H54 (cell line): ENCODE measurements at regions not wholly inside any gene's neighbourhood (a gene's known extent, or its start where the extent isn't known, plus 50 kb on each side); places are given as distances from the start of the nearest gene placed in this dataset.
"Not testable (repeated sequence)": the region's sequence is repeated elsewhere in the genome, so short reads cannot be mapped to it uniquely, and the experiment has no call there.

Source experiments
- DNase-seq: peaks from one replicate; pipeline ENCODE4 v3.0.0; 2011; ENCODE audit warnings: low spot score, mixed read lengths; ENCODE audit not compliant: insufficient read length
- FAIRE-seq: peaks from 3 replicates; lab custom pipeline; 2011; peaks lifted over from hg19 to GRCh38; lab: Jason Lieb, UNC
- POLR2A ChIP-seq: IDR thresholded peaks from 2 replicates; pipeline ENCODE4 v1.6.1; 2011; ENCODE audit warnings: low read depth, mild to moderate bottlenecking, low read length

DNA sequence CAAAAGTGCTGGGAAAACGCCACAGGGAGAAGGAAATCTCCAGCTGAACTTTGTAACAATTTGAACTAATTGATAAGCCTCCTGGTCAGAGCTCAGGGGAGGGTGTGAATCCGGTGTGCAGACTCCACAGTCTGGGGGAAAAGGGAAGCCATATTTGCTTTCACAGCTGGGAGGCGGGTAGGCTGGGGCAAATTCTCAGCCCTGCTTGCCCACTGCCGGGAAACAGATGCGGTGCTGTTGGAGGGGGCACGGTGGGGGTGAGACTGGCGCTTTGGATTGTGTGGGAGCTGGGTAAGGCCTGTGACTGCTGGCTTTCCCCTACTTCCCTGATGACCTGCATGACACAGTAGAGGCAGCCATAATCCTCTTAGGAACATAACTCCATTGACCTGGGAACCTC is 134.8 kb downstream of the ADCYAP1 start:
- no peak for DNase-seq
- TF ChIP-seq POLR2A = no peak
- FAIRE-seq = no peak

DNA sequence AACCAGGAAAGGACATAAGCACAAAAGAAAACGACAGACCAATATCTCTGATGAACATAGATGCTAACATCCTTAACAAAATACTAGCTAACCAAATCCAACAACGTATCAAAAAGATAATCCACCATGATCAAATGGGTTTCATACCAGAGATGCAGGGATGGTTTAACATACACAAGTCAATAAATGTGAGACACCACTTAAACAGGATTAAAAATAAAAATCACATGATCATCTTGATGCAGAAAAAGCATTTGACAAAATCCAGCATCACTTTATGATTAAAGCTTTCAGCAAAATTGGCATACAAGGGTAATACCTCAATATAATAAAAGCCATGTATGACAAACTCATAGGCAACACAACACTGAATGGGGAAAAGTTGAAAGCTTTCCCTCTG is 138.4 kb downstream of the ADCYAP1 start:
- FAIRE-seq, DNase-seq: not testable (repeated sequence)

DNA sequence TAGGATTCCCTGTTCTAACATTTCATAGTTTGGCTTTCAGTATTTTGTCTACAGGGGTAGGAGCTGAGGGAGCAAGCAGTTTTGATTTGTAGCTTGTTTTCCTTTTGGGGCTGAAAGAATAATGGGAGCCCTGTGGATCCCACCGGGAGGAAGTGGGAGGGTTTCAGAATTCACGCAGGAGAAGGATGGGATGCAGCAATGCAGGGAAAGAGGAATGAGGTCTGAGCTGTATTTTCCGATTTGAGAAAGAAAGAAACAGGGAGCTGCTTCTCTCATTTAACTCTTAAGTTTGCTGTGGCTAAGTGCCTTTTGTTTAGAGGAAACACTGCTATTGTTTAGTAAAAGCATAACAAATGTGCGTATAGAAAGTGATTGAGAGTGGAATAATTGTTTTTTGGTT is 141.0 kb downstream of the ADCYAP1 start:
- TF ChIP-seq POLR2A = no peak
- no peak for FAIRE-seq

DNA sequence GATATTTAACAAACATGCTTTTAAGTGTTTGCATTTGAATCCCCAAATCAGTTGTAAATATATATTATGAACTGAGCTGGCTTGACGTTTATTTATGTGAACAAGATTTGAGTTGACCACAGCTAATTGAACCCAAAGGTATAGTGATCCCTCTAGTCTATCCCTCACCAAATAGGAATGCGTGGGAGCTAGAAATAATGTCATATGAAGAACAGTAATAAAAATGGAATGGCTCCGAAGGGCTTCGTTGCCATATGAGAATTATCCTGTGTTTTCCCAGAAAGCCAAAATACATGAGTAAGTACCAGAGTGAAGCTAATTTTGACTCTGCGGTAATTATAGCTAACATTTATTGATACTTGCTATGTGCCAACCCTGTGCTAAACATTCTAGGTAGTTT is 142.7 kb downstream of the ADCYAP1 start:
- FAIRE-seq (no peak), DNase-seq (no peak)
- TF ChIP-seq POLR2A = no peak

More for the DNA sequence above, 141.0 kb downstream of the ADCYAP1 start:
- DNase-seq = no peak

DNA sequence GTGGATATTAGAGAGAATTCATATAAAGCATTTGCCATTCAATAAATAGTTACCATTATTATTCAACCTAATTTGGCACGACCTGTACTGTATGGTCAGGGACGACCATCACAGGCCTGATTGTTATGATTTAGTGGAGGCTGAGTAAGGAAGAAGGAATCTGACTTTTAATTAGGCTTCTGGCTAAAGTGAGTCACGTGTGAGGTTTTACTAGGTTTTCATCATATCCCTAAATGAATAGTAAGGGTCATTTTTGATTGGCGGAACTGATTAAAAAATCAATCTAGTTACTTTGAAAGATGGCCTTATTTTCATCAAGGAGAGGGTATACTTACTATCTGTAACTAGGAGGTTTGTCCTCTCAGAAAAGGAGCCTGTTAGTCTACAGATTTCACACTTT is 143.4 kb downstream of the ADCYAP1 start:
- FAIRE-seq (peak; percentile 11), DNase-seq (no peak)
- TF ChIP-seq POLR2A = no peak

DNA sequence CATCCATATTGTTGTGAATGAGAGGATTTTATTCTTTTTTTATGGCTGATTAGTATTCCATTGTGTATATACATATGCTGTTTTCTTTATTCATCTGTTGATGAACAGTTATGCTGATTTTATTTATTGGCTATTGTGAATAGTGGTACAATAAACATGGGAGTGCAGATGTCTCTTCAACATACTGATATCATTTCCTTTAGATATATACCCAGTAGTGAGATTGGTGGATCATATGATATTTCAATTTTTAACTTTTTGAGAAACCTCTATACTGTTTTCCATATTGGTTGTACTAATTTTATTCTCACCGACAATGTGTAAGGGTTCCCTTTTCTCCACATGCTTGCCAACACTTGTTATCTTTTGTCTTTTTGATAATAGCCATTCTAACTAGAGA is 144.5 kb downstream of the ADCYAP1 start:
- FAIRE-seq = no peak

DNA sequence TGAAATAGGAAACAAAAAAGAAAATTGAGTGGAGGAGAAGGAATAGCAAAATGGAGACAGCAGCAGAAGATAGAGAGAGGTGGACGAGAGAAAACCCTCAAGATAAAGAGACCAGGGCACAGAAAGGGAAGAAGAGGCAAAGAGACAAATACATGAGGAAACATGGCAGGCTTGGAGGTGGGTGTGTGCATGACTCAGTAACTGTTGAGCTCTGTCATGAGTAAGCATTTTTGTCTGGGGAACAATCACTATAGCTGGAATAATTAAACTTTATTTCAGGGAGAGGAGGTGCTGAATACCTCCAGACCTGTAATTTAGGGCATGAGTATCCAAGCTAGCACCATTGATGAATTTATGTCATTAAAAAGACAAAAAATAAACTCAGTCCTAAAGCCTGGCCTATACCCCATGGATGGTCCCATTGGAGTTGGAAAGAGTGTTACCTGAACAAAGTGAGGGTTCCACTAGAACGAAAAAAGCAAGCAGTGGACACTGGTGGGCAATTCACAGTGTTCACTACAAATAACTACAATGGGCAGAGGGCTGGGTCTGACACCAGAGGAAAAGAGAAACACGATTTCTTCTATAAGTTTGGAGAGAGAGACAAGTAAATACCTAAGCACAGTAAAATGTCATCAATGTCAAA is 145.5 kb downstream of the ADCYAP1 start:
- TF ChIP-seq POLR2A = no peak
- FAIRE-seq (no peak), DNase-seq (no peak)

More for the DNA sequence above, 144.5 kb downstream of the ADCYAP1 start:
- no peak for DNase-seq
- TF ChIP-seq POLR2A = no peak

DNA sequence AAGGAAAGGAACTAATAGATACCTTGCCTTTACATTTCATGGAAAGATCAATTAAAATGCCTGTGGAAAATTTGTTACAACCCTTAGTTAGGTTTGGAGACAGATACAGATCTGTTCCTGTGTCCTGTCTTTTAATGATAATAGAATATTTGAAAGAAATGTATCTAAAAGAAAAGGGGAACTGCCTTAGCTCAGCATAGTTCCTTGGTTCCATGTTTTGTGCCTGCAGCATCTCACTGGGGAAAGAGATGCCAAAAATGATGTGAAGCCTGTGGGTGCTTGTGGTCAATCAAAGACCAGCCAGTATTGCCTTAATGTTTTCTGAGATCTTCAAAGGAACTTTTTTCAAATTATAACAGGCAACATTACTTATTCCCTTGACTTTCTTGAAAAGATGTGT is 147.6 kb downstream of the ADCYAP1 start:
- no peak for FAIRE-seq
- TF ChIP-seq POLR2A = no peak
- no peak for DNase-seq

DNA sequence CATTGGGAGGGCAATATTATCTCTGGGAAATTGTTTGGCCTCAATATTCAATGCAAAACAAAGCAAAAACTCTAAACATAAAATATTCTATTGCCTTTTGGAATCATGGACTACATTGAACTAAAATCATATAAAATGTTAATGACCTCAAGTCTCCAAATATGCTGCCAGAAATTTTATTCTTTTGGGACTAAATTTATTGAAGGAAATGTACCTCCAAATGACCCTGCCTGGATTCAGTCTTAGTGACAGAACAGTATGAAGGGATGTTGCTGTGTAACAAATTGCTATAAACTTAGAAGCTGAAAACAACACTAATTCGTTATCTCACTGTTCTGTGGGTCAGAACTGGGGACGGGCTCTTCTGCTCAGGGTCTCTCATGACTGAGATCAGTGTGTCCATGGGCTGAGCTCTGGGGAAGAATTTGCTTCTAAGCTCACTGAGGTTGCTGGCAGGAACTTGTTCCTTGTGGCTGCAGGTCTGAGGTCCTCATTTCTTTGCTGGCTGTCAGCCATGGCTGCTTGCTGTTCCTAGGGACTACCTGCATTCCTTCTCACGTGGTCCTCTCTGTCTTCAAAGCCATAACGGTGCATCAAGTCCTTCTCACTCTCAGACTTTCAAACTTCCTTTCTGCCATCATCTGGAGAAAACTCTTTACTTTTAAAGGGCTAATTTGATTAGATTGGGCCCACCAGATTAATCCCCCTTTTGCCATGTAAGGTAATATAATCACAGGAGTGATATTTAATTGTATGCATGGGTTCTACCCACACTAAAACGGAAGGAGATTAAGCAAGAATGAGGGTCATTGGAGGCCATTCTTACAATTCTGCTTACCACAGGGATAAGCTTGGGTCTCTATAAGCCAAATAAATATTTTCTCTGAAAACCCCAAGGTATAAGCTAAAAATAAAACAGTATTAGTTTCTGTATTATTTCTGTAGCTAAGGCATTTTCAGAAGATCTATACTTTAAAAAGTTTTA is 149.0 kb downstream of the ADCYAP1 start:
- no peak for TF ChIP-seq POLR2A
- FAIRE-seq = no peak
- DNase-seq = no peak

DNA sequence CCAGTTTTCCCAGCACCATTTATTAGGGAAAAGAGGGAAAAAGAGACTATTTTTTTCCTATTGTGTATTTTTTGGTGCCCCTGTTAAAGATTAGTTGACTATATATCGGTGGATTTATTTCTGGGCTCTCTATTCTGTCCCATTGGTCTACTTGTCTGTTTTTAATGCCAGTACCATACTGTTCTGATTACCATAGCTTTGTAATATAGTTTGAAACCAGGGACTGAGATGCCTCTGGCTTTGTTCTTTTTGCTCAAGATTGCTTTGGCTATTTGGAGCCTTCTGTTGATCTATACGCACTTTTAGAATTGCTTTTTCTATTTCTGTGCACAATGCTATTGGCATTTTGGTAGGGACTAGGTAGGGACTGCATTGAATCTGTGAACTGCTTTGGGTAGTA is 151.7 kb downstream of the ADCYAP1 start:
- FAIRE-seq = no peak
- TF ChIP-seq POLR2A = no peak
- no peak for DNase-seq

DNA sequence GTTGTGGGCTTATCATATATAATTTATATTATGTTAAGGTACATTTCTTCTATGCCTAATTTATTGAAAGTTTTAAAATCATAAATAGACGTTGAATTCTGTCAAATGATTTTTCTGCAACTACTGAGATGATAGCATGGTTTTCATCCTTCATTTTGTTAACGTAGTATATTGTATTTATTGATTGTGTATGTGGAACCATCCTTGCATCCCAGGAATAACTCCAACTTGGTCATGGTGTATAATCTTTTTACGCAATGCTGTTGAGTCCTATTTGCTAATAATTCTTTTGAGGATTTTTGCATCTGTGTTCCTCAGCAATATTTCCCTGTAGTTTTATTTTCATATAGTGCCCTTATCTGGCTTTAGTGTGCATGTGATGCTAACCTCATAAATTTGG is 152.7 kb downstream of the ADCYAP1 start:
- FAIRE-seq (no peak), DNase-seq (no peak)
- TF ChIP-seq POLR2A = no peak

DNA sequence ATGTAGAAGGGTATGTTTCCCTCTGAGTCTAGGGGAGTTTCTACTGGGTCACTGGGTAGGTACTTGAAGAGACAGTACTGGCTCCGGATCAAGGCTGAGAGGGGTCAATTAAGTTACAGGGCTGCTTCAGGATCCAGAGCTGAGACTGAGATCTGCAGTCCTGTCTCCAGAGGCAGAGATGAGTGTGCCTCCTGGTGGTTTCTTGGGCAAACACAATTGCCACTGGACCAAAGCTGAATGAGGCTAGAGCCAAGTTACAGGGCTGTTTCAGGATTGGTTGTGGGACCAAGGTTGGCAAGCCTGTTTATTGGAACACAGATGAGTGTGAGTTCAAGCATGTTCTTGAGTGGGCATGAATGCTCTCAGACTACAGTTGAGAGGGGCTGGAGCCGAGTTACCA is 157.9 kb downstream of the ADCYAP1 start:
- DNase-seq (no peak), FAIRE-seq (no peak)

DNA sequence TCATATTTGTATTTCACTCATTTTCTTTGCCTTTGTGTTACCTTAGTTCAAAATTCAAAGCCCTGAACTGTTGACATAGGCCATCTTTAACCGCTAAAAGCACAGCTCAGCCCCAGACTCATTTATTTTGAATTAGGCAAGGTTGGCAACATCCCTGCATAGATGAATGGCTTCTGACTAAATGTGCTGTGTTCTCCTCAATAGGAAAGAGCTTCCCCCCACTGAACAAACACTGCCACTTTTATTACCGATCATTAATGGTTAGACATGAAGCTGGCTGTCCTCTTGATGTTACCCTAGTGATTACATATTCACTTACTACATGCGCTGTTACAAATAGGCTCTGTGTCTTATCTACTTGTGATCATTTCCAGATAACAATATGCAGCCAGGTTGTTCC is 170.7 kb downstream of the ADCYAP1 start:
- no peak for TF ChIP-seq POLR2A
- DNase-seq = no peak
- no peak for FAIRE-seq

More for the DNA sequence above, 157.9 kb downstream of the ADCYAP1 start:
- TF ChIP-seq POLR2A = no peak

DNA sequence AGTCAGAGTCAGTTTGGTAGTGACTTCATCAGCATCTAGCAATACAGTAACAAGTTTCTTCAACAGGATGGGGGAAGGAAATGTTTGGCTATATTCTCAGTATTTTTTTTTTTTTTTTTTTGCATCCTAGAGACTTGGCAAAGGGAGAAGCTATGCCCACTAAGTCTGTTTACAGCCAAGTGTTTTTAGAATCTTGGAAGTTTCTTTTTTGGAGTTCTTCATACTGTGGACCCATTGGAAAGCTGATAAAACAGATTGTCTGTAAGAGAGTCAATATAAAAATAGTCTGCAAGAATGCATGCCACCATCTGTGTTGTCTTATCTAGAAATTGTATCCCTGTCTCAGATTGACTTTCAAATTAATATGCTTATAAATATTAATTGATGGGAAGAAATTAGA is 171.2 kb downstream of the ADCYAP1 start:
- DNase-seq = no peak
- no peak for TF ChIP-seq POLR2A
- no peak for FAIRE-seq
